ENCODE measurements at regions not wholly inside any gene's neighbourhood (a gene's known extent, or its start where the extent isn't known, plus 50 kb on each side); places are given as distances from the start of the nearest gene placed in this dataset.

GRCh38 chr15:52872036-52872818, 82.1 kb upstream of the ONECUT1 start:
- TF ChIP-seq CTCF (IDR thresholded peaks at IDR 0.05) (no peak), POLR2AphosphoS5 (IDR thresholded peaks at IDR 0.05; ENCODE audit: low read depth, low read length) (no peak)
